Ectodermal cell (in vitro differentiated cells): ENCODE measurements at regions not wholly inside any gene's neighbourhood (a gene's known extent, or its start where the extent isn't known, plus 50 kb on each side); places are given as distances from the start of the nearest gene placed in this dataset.

Experiments
- H3K27ac ChIP-seq: 2 replicates; pipeline ENCODE4 v1.7.0; 2013; ENCODE audit warnings: mild to moderate bottlenecking, low read depth, low read length; ENCODE audit not compliant: insufficient read depth, poor library complexity, severe bottlenecking
- H3K27me3 ChIP-seq: 2 replicates; pipeline ENCODE4 v1.7.0; 2013; ENCODE audit warnings: mild to moderate bottlenecking, low read length; ENCODE audit not compliant: insufficient read depth, control insufficient read depth, poor library complexity, severe bottlenecking
- H3K36me3 ChIP-seq: one replicate; pipeline ENCODE4 v1.7.0; 2013; ENCODE audit warnings: low read length; ENCODE audit not compliant: control insufficient read depth, insufficient read depth
- H3K4me1 ChIP-seq: one replicate; pipeline ENCODE4 v1.7.0; 2013; ENCODE audit warnings: low read length; ENCODE audit not compliant: control insufficient read depth, insufficient read depth
- H3K4me3 ChIP-seq: 2 replicates; pipeline ENCODE4 v1.7.0; 2013; ENCODE audit warnings: low read depth, low read length, control low read depth; ENCODE audit not compliant: insufficient read depth
- H3K9me3 ChIP-seq: 2 replicates; pipeline ENCODE4 v1.7.0; 2013; ENCODE audit warnings: mild to moderate bottlenecking, low read length, moderate library complexity; ENCODE audit not compliant: control insufficient read depth
- WGBS, 2 experiments: methylation state at CpG; one replicate each; pipeline ENCODE4 v1.1.7; 2013; ENCODE audit warnings: missing lambda C conversion rate in 2 of 2; 5-methylcytosine and 5-hydroxymethylcytosine counted together

DNA sequence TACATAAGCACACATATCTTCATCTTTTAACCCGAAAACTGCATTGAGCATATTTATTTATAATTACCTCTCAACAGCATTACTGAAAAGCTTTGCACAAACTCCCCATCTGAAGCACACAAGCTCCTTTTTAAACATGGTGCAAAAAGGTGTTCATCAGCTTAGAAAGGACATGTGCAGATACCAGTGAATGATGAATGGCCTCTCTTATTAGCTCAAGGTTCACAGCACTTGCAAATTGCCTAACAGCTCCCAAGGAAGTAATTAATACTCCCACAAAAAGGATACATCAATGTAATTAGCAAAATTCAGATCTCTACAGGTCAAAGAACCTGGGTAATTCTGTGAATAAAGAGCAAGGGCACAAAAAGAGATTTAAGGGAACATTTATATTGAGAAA lies 422.0 kb downstream of the HINT1 start:
- Histone ChIP-seq H3K27ac (no peak overlapping the region), H3K4me3 (no peak overlapping the region), H3K36me3 (no peaks in the 10 kb centered on the region), H3K4me1 (no peaks in the 10 kb centered on the region), H3K9me3 (no peaks in the 10 kb centered on the region), H3K27me3 (no peaks in the 10 kb centered on the region)
- 75 to 82% methylated on average over 1 of the region's 1 CpG for WGBS, 2 experiments

DNA sequence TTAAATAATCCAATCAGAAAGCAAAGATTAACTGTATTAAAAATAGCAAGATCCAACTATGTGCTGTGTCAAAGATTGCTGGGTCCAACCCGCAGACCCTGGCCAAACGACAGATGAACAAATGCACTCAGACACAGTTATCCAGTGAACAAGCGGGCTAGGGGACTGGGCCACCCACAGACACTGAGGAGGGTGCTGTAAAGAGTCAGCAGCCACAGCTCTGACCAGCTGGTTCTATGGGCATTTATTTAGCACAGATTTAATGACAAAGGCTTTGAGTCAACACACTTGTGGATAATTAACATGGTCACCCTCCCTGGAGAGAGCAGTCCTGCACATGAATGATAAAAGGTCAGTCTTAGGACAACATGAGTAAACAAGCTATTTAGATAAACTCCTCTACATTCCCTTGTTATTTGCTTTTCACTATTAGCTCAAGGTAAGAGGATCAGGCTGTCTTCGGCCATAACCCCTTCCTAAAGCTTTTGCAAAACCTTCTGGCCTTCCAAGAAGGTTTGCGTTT lies 424.9 kb downstream of the HINT1 start:
- H3K27me3 ChIP-seq: no peaks in the 10 kb centered on the region
- H3K27ac ChIP-seq: no peak overlapping the region
- no peaks in the 10 kb centered on the region for H3K4me1 ChIP-seq
- H3K36me3 ChIP-seq: no peaks in the 10 kb centered on the region
- 93 to 94% methylated on average over 5 of the region's 5 CpGs for WGBS, 2 experiments
- no peaks in the 10 kb centered on the region for H3K9me3 ChIP-seq
- H3K4me3 ChIP-seq: no peak overlapping the region

DNA sequence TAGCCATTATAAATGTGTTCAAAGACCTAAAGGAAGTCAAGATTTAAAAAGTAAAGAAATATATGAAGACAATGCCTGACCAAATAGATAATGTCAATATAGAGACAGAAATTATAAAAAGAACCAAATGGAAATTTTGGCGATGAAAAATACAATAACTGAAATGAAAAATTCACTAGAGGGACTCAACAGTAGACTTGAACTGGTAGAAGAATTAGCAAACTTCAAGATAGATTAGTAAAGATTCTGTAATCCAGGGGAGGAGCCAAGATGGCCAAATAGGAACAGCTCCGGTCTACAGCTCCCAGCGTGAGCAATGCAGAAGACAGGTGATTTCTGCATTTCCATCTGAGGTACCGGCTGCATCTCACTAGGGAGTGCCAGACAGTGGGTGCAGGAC lies 433.2 kb downstream of the HINT1 start:
- Histone ChIP-seq H3K27ac (no peak overlapping the region), H3K36me3 (no peaks in the 10 kb centered on the region), H3K4me3 (no peak overlapping the region), H3K4me1 (no peaks in the 10 kb centered on the region), H3K27me3 (no peaks in the 10 kb centered on the region), H3K9me3 (peaks cover 2% of the 10 kb centered on the region)
- WGBS, 2 experiments: 89 to 90% methylated on average over 4 of the region's 4 CpGs

DNA sequence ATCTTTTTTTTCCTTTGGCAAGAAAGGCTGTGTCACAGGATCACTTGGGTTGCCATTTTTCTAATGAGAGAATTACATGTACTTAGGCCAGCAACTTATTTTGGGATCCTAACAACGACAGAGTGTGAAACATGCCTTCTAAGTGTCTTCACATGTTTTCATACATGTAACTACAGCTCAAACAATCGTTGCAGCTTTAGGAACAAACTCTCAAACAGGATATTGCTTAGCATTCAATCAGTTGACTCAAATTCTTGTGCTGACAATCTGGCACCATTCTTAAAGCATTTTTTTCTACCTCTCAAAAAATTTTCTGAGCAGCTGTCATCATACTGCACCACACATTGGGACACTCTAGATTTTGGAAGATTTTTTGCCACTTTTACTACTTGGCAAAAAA lies 435.5 kb downstream of the HINT1 start:
- WGBS, 2 experiments: 84 to 92% methylated on average over 2 of the region's 2 CpGs
- H3K27ac ChIP-seq: no peak overlapping the region
- H3K9me3 ChIP-seq: peaks cover 2% of the 10 kb centered on the region
- H3K4me1 ChIP-seq: no peaks in the 10 kb centered on the region
- no peak overlapping the region for H3K4me3 ChIP-seq
- H3K27me3 ChIP-seq: no peaks in the 10 kb centered on the region
- no peaks in the 10 kb centered on the region for H3K36me3 ChIP-seq

DNA sequence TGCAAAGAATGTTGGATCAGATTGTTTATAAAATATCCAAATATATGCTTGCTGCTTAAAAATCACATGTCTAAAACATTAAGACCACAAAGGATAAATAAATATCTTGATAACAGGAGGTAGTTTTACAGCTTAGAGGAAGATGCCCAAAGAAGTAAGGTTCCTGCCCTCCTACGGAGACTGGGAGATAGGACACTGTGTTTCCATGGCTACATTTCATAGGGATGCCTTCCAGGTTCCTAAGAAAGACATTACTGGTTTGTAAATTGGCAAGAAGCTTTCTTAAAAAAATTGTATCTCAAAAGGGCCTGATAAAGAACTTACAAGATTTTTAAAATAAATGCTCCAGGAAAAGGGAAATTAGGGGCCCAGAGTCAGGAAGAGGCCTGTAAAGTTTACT lies 437.2 kb downstream of the HINT1 start:
- no peaks in the 10 kb centered on the region for H3K4me1 ChIP-seq
- WGBS, 2 experiments: 88% methylated on average over 1 of the region's 1 CpG

DNA sequence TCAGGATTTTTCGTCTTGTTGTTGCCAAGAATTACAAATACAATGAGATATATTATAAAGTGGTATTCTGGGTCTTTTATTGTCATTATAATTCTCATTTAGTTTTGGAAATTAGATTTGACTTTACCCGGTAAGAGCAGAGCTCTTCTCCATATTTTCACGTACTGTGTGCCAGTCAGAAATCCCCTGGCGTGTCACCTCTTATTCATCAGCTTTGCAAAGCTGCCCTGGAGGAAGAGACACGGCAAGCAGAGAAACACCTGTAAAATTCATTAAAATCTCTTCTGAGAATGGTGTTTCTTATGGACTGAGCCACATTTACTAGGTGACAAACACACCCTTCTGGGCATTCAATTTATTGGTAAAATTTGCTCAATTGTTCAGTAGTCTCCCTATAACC lies 440.4 kb downstream of the HINT1 start:
- Histone ChIP-seq H3K27me3 (no peaks in the 10 kb centered on the region), H3K4me3 (no peak overlapping the region), H3K9me3 (no peaks in the 10 kb centered on the region), H3K27ac (no peak overlapping the region), H3K36me3 (no peaks in the 10 kb centered on the region), H3K4me1 (no peaks in the 10 kb centered on the region)
- WGBS, 2 experiments: 95 to 97% methylated on average over 3 to 4 of the region's 5 CpGs

More for the DNA sequence above, 437.2 kb downstream of the HINT1 start:
- Histone ChIP-seq H3K4me3 (no peak overlapping the region), H3K27ac (no peak overlapping the region), H3K27me3 (no peaks in the 10 kb centered on the region), H3K9me3 (peaks cover 2% of the 10 kb centered on the region), H3K36me3 (no peaks in the 10 kb centered on the region)

DNA sequence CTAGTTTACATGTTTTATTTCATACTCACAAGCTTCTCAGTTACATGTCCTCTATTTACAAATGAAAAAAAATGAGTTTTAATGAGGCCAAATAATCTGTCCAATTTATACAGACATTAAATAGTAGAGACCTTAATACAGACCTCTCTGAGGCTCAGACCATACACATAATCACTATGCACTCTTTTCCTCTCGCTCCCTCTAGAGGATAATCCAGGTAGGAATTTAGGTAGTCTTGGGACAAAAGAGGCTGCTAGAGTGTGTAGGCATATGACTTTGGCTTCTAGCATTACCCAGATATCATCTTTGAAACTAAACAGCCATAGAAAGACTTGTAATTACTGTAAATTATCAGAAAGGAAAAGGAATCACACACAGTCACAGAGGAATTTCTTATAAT lies 444.7 kb downstream of the HINT1 start:
- H3K27me3 ChIP-seq: no peaks in the 10 kb centered on the region
- H3K36me3 ChIP-seq: no peaks in the 10 kb centered on the region
- no peaks in the 10 kb centered on the region for H3K9me3 ChIP-seq
- no peaks in the 10 kb centered on the region for H3K4me1 ChIP-seq
- H3K4me3 ChIP-seq: no peak overlapping the region
- WGBS, 2 experiments: no CpG with 5 or more reads among the region's 1 CpG
- no peak overlapping the region for H3K27ac ChIP-seq

DNA sequence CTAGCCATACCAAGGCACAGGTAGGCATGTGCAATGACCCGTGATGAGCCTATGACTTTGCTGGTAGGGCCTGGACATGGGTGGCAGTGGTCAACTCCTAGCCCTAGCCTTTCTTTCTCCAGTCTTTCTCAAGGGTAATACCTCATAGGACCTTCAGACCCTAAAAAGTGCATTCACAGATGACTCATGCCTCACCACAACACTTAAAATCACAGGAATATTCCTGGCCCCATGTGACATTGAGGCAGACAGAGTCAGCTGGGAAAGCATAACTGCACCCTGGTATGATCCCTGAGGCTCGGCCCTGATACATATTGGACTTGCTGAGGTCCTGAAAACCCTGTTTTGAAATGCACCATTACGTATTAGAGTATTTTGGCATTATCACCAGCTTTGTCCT lies 449.5 kb downstream of the HINT1 start:
- Histone ChIP-seq H3K27ac (no peak overlapping the region), H3K36me3 (no peaks in the 10 kb centered on the region), H3K4me3 (no peak overlapping the region), H3K27me3 (no peaks in the 10 kb centered on the region), H3K9me3 (no peaks in the 10 kb centered on the region), H3K4me1 (no peaks in the 10 kb centered on the region)
- WGBS, 2 experiments: 95 to 97% methylated on average over 3 of the region's 3 CpGs

DNA sequence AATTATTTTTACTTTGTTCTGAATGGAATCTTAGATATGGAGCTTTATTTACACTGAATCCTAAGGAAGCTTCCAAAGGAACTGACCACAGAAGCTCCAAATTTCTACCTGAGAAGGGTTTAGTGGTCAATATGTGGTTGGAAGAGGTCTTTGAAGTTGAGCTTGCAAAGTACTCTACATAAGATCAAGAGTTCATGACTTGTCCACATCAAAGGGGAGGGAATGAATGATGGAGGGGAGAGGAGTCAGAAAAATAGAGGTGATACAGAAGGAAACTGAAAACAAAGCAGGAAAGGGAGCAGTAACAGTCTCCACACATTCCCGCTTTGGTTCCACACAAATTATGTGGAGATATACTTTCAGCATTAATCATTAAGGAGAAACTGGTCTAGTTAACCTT lies 450.9 kb downstream of the HINT1 start:
- Histone ChIP-seq H3K27me3 (no peaks in the 10 kb centered on the region), H3K36me3 (no peaks in the 10 kb centered on the region), H3K4me1 (no peaks in the 10 kb centered on the region), H3K4me3 (no peak overlapping the region), H3K27ac (no peak overlapping the region), H3K9me3 (no peaks in the 10 kb centered on the region)
- WGBS, 2 experiments: 80 to 96% methylated on average over 1 of the region's 1 CpG

DNA sequence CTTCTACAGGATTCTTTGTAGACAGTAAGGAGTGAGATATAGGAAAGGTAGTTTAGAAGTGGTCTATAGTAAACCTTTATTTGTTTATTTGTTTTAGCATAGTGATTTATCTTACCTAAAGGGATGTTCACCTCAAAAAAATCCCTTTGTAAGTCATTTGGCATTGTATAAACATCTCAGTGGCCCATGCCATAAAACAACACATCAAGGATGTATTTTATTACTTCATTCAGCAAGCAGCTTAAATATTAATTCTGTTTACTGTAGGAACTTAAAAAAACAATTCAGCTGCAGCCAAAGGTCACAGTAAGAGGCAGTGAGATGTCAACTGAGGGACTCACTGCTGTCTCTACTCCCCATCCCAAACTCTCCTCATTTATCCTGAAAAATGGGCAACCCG lies 452.7 kb downstream of the HINT1 start:
- Histone ChIP-seq H3K4me1 (no peaks in the 10 kb centered on the region), H3K27ac (no peak overlapping the region), H3K9me3 (no peaks in the 10 kb centered on the region), H3K27me3 (no peaks in the 10 kb centered on the region), H3K4me3 (no peak overlapping the region), H3K36me3 (no peaks in the 10 kb centered on the region)
- WGBS, 2 experiments: 100% methylated on average over 1 of the region's 1 CpG; no CpG with 5 or more reads in 1 of the 2 experiments

DNA sequence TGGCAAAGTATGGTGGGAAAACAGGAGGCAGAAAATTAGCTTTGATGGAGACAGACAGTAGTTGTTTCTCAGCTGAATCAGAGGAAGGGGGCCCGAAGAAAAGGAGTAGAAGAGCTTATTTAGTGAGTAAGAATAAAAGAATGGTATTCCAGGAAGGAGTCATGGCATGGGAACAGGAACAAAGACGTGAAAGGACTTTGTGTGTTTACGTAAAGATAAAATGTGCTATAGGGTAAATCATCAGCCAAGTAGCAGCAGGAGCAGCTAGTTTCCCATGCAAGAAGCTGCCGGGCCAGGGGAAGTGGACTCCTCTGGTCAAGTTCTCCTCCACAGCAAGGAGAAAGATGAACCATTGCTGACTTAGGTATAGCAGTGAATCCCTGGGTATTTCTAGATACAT lies 454.5 kb downstream of the HINT1 start:
- Histone ChIP-seq H3K27me3 (no peaks in the 10 kb centered on the region), H3K27ac (no peak overlapping the region), H3K36me3 (no peaks in the 10 kb centered on the region), H3K9me3 (no peaks in the 10 kb centered on the region), H3K4me3 (no peak overlapping the region), H3K4me1 (no peaks in the 10 kb centered on the region)
- 85 to 91% methylated on average over 4 of the region's 4 CpGs for WGBS, 2 experiments
